NCI-H69 (cell line): ENCODE measurements at regions not wholly inside any gene's neighbourhood (a gene's known extent, or its start where the extent isn't known, plus 50 kb on each side); places are given as distances from the start of the nearest gene placed in this dataset.

Experiments
- DNase-seq: peaks from one replicate; lab custom pipeline; 2025; lab: John Stamatoyannopoulos, UW

DNA sequence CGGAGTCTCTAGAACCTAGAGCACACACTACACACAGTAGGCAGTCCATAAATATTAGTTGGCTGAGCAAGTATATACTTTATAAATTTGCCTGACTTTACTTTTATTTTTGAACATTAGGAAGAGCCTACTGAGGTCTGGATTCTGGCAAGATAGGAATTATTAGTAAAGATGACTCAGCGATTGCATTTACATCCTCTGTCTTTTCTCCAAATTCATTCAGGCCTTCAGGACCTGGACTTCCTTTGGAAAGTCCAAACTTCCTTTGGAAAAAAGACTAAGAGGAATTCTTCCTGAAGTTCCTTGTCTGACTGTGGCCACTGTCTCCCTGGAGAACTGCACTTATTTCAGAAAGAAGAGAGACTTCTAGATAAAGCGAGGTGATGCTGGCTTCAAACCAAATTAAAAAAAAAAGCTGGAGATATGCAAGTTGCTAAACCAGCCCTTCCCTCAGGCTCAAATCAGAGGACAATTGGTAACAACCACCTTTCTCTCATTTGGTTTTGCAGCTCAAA lies 251.3 kb downstream of the GAS1 start:
- no peak for DNase-seq

DNA sequence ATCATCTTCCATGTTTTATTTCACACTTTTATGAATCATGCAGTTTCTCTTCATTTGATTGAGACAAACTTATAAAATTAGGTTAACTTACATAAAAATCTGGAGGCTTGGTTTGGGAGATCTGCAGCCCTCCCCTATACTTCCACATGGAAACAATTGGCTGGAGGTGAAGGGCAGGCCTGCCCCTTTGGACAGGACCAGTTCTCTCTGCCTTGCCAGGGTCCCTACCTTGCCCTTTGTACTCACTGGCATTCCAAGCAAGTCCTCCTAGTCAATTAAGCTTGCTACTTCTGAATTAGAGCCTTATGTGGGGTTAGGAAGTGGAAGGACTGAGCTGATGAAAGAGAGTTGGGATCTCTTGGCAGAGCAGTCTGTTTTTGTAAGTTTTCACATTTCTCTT lies 257.3 kb downstream of the GAS1 start:
- no peak for DNase-seq

DNA sequence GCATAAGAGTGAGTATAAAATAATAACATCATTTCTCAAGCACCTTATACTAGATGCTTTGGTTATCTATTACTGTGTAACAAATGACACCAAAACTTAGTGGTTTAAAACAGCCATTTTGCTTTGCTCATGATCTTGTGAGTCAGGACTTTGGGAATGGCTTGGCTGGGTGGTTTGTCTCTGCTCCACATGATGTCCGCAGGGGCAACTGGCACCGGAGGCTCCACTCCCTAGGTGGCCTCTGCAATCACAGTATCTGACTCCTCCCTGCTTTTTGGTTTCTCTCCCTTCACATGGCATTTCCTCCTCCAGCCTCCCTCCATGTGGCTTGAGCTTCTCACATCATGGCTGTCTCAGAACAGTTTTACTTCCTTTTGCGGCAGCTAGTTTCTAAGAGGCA lies 259.5 kb downstream of the GAS1 start:
- DNase-seq, result no peak

DNA sequence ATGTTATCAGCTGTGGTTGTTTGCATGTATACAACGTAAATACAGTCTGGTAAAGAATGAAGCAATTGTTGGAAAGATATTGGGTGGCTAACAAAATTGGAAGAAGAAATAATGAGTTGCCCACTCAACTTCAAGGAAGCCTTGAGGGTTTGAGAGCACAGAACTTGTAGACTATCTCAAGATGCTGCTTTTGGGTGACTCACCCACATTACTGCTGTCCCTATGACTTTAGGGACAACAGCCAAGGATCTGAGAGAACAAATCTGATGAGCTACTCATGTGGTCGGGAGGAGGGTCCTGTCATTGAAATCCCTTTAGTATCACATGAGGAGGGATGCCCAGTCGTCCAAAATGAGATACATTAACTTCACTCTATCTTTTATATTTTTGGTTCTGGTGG lies 261.8 kb downstream of the GAS1 start:
- no peak for DNase-seq

DNA sequence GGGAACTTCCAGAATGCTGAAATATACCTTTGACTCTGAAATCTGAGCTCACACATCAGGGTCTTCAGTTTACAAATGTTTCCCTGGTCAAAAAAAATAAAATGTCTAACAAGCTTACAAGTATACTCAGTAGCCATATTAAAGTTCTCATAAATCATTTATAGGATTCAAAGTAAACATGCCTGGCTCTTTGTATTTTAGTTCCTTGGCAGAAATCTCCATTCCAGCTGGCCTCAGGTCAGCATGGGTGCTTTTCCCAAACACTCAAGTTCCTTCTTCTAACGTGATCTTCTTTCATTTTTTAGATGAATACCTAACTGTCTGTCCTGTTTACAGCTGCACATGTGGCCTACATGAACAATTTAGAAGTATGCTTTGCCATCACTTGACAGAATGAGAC lies 263.2 kb downstream of the GAS1 start:
- no peak for DNase-seq

DNA sequence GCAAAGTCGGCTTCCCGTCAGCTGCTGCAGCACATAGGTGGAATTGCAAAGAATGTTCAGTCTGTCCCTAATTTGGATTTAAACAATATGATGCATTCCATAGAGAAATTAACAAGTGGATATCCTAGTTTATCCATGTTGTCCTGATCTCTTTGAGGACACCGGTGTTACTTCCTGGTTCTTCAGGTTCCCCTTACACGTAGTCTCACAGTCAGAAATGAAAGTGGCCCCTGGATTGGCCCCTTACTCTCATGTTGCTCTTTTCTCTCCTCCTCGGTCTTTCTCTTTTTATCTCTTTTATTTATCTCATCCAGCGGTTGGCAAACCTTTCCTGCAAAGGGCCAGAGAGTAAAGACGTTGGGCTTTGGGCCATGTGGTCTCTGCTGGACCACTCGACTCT lies 265.1 kb downstream of the GAS1 start:
- no peak for DNase-seq

DNA sequence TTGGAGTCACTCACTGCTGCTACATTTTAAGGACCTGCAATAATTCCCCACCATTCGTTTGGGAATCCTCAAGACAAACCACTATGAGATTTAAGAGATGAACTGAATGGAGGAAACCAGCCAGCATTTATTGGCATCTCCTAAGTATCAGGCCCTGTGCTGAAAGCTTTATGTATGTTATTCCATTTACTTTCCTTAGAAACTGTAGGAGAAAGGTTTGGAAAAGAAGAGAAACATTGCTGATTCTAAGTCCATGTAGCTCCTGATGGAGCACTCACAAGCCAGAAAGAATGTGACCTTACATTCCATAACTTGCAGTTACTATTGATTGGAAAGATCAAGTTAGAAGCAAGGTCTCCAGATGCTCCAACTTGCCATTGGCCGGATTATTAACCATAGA lies 267.4 kb downstream of the GAS1 start:
- no peak for DNase-seq

DNA sequence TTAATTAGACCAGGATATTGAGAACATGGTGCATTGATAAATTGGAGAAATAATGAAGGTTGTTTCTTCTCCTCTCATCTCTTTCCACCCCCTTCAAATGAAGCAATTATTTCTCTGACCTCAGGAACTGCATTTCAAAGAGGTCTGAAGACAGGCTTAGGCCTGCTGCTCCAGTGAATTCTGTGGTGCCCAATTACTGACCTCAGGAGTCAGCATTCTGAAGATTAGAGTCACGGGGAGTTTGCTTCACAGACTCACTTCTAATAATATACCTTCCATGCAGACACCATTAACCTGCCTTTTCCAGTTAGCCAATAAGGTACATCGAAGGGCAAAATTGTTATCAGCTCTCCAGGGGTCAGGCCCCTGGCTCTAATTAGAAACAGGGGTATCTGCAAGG lies 270.9 kb downstream of the GAS1 start:
- DNase-seq, result no peak

DNA sequence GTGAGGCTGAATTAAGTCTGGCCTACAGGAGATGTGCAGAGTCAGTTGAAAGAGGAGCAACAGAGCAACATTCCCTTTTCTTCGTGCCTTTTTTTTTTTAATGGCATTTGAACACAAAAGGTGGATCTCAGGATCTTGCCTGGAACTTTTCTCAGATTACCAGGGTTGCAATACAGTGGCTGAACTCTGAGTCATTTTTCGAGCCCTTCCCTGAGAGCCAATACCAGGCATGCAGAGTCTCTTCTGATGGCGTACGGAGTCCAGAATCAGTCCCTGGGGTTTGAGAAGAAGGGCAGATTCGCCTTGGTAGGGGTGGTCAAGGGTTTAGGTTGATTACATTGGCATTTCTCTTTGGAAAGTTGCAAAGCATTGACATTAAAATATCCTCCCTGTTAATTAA lies 271.5 kb downstream of the GAS1 start:
- DNase-seq, result no peak

DNA sequence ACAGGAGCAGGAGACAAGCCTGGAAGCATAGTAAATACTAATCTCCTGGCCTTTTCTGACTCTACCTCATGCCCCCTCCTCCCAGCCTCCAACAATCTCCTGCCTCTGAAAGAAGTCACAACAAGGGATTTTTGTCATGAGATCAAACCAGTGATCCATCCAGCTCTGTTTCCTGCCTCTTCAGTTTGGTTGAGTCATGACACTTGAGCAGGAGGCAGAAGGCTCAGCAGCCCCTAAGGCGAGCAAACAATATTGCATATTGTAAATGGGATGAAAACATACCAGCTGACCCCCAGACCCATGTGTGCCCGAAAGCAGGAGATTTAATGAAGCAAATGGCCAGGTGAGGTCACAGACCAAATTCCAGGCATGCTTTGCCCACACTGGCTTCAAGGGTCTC lies 272.8 kb downstream of the GAS1 start:
- DNase-seq, result no peak

DNA sequence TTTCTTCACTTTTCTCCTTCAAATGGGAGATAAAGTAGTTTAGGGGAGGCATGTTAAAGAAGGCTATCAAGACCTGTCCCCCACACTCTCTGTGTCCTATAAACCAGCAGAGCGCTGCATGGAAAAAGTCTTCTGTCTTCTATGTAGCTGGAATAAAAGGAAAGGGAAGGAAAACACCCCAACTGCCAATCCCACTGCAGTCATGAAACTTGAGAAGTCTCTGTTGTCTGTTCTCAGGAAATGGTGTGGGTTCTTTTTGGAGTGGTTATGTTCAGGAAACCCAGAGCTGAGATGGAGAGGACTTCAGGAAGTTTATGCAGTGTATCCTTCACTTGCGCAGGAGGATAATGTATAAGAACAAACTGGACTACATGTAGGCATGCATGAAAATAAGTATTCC lies 274.3 kb downstream of the GAS1 start:
- DNase-seq, result no peak

DNA sequence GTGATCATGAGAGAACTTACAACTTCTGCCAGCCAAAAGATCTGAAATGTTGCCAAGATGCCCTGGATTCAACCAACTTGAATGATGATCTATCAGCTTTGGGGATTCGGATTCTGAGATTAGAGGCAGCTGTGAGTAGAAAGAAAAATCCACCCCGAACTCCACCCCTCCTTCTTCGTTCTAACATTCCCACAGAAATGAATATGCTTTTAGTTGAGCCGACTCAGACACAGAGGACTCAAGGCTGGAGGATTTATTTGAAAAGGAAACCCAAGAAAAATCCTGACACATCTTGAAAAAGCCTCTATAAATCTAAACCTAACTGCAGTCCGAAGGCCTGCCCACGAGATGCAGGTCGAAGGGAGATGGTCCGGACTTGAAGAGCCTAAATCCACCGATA lies 275.0 kb downstream of the GAS1 start:
- no peak for DNase-seq

DNA sequence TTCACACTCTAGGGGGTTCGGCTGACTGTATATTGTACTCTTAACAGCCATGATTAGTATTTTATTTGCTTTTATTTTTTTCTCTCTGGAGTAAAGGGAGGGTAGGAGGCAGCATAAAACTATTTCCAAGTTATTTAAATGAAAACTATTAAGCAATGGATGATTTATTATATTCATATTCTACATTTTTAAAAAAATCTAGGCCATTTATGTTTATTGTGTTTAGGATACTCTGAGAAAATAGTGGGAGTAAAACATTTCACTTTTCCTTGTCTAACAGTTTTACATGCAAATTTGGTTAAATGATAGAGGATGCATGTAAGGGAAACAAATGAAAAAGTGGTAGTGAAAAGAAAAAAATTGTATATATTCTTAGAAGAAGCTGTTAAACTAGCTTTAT lies 276.3 kb downstream of the GAS1 start:
- no peak for DNase-seq

DNA sequence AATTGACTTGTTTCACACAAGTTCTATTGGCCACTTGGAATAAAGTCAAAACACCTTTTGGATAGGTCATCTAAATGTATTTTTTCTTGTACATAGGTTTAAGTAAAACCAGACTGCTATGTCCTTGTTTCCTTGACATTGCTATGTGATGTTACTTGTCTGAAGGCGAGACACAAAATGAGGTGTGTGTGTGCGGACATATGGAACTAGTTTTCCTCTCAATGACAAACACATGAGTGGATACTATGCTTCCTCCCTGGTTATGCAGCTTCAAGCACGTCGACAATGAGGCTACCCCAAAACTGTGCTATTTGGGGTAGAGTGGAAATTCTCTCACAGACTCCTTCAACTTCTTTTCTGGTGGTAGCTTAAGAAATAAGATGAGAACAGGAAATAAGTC lies 276.8 kb downstream of the GAS1 start:
- no peak for DNase-seq

DNA sequence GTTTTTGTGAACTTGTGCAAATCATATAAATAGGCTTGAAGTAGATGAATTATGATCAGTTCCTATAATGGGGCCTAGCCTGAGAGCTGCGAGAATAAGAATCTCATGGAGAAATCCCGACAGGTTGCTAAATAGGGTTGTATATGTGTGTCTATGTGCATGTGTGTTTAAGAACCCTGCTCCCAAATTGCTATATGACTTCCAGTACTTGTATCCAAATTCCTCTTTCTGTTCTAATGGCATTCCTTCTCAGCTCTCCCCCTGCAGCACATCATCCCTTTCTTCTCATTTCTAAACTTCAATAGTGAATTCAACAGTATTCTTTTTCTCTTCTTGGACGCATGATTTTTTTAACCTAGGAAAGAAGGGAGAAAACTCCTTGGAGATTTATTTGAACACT lies 277.2 kb downstream of the GAS1 start:
- no peak for DNase-seq

DNA sequence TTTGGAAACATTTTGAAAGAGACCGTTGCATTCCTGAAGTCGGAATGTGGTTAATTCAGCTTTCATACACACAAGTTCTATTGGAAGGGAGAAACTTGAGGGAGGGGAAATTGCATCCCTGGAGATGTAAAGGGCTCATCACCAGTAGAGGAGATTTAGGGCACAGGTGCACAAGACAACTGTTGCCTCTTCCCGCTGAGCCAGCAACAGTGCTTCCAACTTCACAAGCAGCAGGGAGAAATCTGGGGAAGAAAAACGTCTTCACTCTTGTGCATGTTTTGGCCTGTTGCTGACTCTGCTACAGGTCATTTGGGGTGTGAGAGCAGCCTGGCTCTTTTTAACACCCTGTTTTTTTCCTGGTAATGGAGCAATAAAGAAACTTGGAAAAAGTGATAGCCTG lies 277.9 kb downstream of the GAS1 start:
- DNase-seq, result no peak

DNA sequence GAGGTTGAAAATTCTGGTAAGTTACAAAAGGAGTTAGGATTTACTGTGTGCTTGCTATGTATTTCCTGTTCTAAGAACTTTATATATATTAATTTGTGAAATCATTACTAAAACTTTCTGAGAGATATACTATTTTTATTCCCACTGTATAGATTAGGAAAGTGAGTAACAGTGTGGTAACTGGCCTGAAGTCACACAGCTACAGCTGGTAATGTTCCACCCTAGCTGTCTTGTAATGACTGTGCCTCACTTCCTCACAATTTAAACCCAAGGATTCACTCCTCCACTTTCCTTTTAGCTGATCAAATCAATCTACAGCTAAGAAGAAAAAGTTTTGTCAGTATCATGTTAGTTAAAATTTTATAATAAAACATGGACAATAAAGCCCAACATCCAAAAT lies 278.8 kb downstream of the GAS1 start:
- no peak for DNase-seq

DNA sequence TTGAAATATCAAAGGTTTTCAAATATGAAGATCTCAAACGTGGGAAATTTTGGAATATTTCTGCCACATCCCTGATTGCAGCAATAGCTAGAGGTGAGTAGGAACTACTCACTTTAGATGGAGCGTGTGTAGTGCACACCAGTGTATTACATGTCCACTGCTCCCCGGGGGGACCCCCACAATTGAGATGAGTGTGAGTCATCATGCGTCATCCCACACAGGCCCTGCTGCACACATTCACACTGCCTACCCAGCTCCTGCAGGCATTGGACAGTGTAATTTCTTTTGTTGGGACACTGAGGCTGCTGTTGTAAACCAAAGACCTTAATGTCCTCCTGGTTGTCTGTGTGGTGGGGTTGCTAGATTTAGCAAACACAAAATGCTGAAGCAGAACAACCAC lies 280.0 kb downstream of the GAS1 start:
- no peak for DNase-seq

DNA sequence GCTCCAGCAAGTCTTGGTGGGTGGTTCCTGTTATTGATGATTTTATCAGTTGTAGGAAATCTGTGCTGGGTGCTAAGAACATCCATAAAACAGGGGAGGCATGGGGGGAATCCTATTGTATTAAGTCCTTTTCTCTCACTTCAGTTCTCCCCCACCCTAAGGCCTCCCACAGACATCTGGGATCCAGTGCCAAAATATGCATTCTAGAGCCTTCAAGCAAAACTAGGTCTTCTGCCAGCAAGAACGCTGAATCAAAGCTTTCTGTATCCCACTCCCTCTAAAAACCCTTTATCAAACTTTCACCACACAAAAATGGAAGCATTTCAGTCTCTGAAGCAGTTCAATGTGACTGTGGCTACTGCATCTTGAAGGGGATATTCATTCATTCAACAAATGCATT lies 281.9 kb downstream of the GAS1 start:
- DNase-seq, result no peak

DNA sequence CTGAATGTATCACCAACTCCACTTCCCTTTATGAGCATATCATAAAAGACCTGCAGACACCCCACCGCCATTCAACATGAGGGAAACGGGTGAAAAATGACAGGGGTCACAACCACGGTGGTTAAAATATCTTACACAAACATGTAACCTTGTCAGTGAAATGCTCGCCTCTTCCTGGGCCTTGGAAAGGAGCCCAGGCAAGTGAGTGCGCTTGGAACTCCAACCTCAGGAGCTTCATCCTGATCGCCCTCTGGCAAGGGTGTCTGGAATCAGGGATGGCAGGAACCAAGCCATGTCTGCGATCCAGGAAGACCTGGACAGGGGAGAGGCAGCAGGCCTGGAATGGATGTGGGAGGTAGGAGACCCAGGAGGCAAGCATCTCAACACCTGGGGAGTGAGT lies 282.7 kb downstream of the GAS1 start:
- DNase-seq, result no peak

DNA sequence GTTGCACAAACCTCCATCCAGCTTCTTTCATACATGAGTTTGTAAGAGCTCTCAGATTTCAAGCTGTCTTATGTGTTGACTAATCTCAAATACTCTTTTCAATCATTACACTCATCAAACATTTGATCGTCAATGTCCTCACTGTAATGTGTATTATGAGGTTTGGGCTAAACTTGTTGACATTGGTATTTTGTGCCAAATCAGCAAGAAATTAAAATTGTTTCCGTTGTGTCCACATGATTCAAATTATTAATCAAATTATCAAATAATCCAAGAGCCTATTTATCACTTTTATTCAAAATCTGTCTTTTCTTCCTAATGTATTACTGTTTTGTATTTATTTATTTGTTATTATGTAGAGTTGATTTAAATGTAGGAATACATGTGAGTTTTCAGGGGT lies 283.4 kb downstream of the GAS1 start:
- no peak for DNase-seq

DNA sequence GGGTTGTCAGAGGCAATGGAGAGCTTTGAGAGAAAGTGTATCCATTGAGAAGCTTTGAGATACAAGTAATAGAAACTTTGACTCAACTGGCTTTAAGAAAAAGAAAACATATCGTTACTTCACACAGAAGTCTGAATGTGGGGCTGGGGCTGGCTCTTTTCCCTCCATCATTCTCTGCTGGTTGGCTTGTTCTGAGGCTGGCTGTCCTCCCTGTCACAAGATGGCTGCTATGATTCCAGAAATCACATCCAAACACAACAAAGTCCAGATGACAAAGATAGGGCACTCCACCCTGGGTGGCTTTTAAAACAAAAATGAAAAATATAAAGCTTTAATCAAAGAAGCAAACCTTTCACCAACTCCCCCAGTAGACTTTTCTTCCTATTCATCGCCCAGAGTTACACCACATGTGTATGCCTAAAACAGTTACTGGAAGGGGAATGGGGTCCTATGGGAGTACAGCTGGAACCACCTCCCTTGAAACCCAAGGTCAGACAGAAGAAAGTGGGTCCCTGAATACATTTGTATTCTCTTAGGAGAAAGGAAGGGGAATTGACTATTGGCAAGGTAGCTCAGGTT lies 284.3 kb downstream of the GAS1 start:
- no peak for DNase-seq

DNA sequence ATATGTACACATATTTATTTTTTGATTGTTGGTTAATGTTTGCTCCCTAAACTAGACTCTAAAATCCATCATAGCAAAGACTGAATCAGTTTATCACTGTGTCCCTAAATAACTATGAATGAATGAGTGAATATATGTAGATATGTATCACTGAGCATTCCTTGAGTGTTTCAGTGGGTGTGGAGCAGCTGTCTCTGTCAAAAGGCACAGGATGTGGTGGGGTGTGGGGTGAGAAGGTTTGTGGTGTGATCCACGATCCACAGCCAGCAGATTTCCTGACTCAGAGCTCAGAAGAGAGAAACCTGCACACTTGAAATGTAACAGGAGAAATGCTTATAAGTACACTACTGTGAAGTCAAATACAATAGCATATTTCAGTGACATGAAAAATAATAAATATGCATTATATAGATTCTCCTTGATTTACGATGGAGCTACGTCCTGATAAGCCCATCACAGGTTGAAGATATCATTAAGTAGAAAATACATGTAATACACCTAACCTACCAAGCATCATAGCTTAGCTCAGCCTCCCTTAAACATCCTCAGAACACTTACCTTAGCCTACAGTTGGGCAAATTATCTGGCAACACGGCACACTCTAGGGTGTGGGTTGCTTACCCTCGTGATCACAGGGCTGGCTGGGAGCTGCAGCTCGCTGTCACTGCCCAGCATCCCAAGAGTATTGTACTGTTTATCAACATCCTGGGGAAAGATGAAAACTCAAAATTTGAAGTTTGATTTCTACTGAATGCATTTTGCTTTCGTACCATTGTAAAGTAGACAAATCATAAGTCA lies 287.0 kb downstream of the GAS1 start:
- DNase-seq, result no peak

DNA sequence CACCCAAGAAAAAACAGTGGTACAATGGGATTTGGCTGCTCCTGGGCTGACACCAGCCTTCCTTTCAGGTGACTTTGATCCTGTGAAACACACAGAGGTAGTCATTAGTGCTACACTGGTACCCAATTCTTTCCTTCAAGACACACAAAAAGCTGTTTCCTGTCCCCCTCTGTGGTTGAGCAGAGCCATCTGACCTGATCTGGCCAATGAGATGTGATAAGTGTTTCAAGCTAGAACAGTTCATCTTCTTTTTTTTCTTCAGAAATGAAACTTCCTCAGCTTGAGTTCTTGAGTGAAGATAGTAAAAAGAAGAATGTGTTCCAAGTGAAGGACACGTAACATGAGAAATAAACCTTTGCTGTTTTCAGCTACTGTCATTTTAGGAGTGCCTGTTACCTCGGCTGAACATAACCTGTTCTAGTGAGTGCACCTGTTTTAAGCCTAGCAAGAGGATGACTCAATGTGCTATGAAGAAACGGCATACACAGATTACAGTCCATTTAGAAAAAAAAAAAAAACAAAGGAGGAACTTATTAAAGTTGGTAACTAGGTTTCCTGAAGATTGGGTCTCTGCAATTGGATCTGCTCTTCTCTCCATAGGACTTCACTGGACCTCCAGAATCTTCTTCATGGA lies 287.8 kb downstream of the GAS1 start:
- DNase-seq, result no peak
